HG03095 (cell line): ENCODE measurements at regions not wholly inside any gene's neighbourhood (a gene's known extent, or its start where the extent isn't known, plus 50 kb on each side); places are given as distances from the start of the nearest gene placed in this dataset.

ENCODE experiments used
- ATAC-seq: cut with Tn5 transposase; IDR thresholded peaks from one replicate; pipeline ENCODE4 v1.9.1; 2021; ENCODE audit warnings: moderate library complexity; ENCODE audit not compliant: unreplicated experiment

GRCh38 chr12:24482882-24483604, 465.9 kb downstream of the BCAT1 start:
- no peak for ATAC-seq

GRCh38 chr12:24482044-24482443, 466.9 kb downstream of the BCAT1 start:
- ATAC-seq: no peak

GRCh38 chr12:24480766-24481449, 468.0 kb downstream of the BCAT1 start:
- ATAC-seq: no peak

- ATAC-seq: no peak
Observed at GRCh38 chr12:24479131-24479530, 469.8 kb downstream of the BCAT1 start.

GRCh38 chr12:24478254-24478653, 470.6 kb downstream of the BCAT1 start:
- no peak for ATAC-seq

GRCh38 chr12:24476310-24476709, 472.6 kb downstream of the BCAT1 start:
- ATAC-seq: no peak

- no peak for ATAC-seq
Observed at GRCh38 chr12:24475337-24475736, 473.6 kb downstream of the BCAT1 start.

- ATAC-seq: no peak
Observed at GRCh38 chr12:24473097-24473496, 475.8 kb downstream of the BCAT1 start.

GRCh38 chr12:24470050-24470449, 478.9 kb downstream of the BCAT1 start:
- no peak for ATAC-seq

- no peak for ATAC-seq
Observed at GRCh38 chr12:24469089-24469488, 479.8 kb downstream of the BCAT1 start.

- no peak for ATAC-seq
Observed at GRCh38 chr12:24467226-24467625, 481.7 kb downstream of the BCAT1 start.

- no peak for ATAC-seq
Observed at GRCh38 chr12:24463375-24463774, 485.5 kb downstream of the BCAT1 start.

GRCh38 chr12:24462946-24463345, 486.0 kb downstream of the BCAT1 start:
- no peak for ATAC-seq

- ATAC-seq: no peak
Observed at GRCh38 chr12:24460506-24460905, 488.4 kb downstream of the BCAT1 start.

- no peak for ATAC-seq
Observed at GRCh38 chr12:24460099-24460498, 488.8 kb downstream of the BCAT1 start.

GRCh38 chr12:24455811-24456210, 493.1 kb downstream of the BCAT1 start:
- no peak for ATAC-seq

GRCh38 chr12:24447678-24448077, 498.2 kb upstream of the SOX5 start:
- ATAC-seq: no peak

GRCh38 chr12:24446287-24446686, 496.8 kb upstream of the SOX5 start:
- ATAC-seq: no peak

GRCh38 chr12:24444634-24445033, 495.2 kb upstream of the SOX5 start:
- ATAC-seq: no peak

- ATAC-seq: no peak
Observed at GRCh38 chr12:24441458-24441857, 492.0 kb upstream of the SOX5 start.

- ATAC-seq: no peak
Observed at GRCh38 chr12:24436667-24437066, 487.2 kb upstream of the SOX5 start.

- ATAC-seq: no peak
Observed at GRCh38 chr12:24431872-24432271, 482.4 kb upstream of the SOX5 start.

GRCh38 chr12:24427776-24428175, 478.3 kb upstream of the SOX5 start:
- no peak for ATAC-seq
